GM19455 (cell line): ENCODE measurements at regions not wholly inside any gene's neighbourhood (a gene's known extent, or its start where the extent isn't known, plus 50 kb on each side); places are given as distances from the start of the nearest gene placed in this dataset.

Experiments used
- ATAC-seq: cut with Tn5 transposase; IDR thresholded peaks from one replicate; pipeline ENCODE4 v1.9.1; 2021; ENCODE audit not compliant: unreplicated experiment

DNA sequence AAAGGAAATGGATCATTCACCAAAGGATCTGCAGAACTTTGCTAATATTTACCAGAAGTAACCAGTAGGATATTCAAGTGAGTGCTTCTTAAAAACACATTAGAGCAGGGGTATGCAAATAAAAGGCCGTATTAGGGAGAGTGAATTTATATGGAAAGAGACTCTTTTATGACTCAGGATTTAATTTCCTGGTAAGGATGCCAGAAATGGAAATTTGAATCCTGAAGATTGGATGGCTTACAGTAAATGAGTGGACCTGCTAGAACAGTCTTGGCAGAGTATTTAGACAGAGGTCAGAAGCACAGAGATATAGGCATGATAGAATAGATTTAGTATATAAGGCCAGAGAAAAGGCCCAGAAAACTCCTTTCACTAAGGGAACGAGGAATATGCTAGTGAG is 201.6 kb downstream of the SLITRK5 start:
- no peak for ATAC-seq

DNA sequence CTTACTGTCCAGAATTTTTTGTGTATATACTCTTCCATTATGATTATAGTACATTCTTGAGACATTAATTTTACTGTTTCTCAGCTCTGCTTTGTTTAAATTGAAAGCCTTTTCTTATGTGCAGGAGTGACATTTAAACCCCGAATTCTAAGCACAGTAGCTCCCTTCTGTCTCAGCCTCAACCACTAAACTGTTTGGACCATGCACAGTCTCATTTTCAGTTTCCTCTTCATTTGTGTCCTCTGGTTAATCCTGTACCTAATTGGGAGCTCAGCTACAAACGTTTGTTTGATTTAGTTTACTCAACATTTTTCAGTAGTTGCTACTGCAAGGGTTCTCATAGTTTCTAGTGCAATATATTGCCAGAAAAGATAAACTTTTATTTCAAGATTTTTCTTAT is 206.3 kb downstream of the SLITRK5 start:
- no peak for ATAC-seq

DNA sequence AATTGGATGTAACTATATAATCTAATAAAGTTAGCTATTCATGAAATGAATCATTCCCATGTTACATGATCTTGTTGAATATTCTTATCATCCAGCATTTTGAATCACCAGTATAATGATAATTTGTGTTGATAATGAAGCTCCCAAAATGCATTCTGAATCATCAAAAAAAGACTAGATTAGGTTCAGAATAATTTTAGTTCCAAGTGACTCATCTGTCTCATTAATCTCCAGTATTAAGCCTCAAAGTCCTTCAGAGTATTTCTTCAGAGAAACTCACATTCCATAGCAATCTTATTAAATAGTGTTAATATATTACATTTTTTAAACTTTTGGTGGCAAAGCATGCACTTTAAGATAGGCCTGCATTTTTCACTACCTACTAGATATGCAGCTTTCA is 207.5 kb downstream of the SLITRK5 start:
- no peak for ATAC-seq

- no peak for ATAC-seq
Measured at GRCh38 chr13:87884884-87885283, 213.7 kb downstream of the SLITRK5 start.

GRCh38 chr13:87887459-87888123 is 216.4 kb downstream of the SLITRK5 start:
- ATAC-seq = no peak

DNA sequence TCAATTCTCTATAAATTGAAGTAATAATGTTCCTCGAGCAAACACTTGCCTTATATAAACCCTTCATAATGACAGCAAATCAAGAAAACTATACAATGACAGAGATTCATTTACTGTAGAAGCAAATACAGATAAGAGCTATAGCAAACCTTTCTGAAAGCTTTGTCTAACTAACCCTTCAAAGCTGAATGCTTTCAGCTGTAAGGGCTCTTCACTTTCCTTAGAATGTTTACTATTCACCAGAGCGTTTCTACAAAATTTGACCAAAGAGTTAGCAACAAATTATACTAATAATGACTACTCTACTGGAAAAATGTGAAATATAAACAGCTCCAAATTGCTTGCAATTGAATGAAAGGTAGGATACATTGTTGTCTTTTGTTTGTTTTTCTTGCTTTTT is 218.1 kb downstream of the SLITRK5 start:
- no peak for ATAC-seq

DNA sequence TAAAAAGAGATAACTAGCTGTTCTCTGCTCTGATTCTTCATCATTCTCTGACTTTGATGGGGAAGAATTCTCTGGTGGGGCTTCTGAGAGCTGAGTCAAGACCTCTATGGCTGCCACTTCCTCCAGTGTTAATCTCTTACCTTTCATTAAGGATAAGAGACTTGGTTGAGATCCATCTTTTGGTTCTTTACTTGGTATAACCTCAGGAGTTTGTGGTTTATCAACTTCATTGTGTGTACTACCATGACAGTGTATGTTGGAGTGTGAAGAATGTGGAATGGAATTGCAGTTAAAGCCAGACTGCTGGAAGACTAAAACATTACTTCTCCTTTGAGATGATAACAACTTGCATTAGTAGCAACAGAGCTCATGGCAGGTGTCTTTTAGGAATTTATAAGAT is 222.0 kb downstream of the SLITRK5 start:
- ATAC-seq = no peak

GRCh38 chr13:87894059-87894458 is 222.9 kb downstream of the SLITRK5 start:
- ATAC-seq = no peak

- no peak for ATAC-seq
Measured at GRCh38 chr13:87903553-87903952, 232.4 kb downstream of the SLITRK5 start.

- no peak for ATAC-seq
Measured at GRCh38 chr13:87906411-87906810, 235.2 kb downstream of the SLITRK5 start.

DNA sequence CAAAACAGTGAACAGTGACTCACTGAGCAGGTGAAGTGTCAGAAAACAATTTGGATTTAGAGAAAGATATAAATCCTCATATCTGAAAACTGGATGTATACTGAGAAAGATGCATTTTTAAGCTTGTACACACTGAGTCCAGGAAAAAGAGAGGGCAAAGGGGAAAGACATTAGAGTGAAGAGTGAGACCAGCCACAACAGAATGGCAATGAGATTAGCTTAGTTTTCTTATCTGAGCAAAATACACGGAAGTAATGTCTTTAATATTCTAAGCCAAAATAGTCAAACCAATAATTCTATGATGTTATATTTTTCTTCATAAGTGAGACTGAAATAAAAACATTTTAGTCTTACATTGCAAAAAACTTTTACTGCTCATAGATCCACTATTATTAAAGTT is 236.0 kb downstream of the SLITRK5 start:
- no peak for ATAC-seq

DNA sequence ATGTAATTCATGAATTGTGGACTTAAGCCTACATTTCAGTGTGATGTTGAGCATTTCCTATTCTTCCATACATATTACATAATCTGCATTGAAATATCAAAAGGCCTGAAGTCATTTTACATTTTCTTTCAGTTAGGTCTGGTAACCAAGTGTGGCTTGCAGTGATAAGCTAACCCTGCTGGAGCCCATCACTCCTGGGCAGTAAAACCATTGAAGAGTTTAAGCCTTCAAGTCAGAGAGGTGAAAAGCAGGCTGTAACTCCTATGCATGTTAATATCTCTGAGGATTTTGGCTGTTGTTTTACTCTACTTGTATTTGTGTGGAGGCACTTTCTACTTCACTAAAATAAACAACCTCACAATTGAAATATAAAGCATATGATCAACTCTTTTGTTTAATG is 248.8 kb downstream of the SLITRK5 start:
- no peak for ATAC-seq

GRCh38 chr13:87923753-87924152 is 252.6 kb downstream of the SLITRK5 start:
- no peak for ATAC-seq

GRCh38 chr13:87925006-87925405 is 253.8 kb downstream of the SLITRK5 start:
- ATAC-seq = no peak

GRCh38 chr13:87940776-87941175 is 269.6 kb downstream of the SLITRK5 start:
- no peak for ATAC-seq

DNA sequence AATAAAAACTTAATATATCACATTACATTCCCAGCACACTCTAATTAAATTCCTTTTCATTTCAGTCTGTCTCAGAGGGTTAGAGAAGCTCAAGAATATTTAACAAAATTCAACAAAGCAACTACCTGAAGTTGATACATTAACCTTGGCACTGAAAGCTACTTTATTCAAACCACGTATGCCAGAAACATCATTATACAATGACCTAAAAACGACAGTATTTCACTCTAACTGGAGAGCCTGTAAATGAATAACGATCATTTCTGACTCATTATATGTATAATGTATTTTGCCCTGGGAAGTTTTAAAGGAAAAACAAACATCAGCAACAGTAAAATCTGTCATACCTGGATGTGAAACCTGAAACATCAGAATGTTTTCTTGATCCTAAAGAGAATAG is 270.1 kb downstream of the SLITRK5 start:
- ATAC-seq = no peak

GRCh38 chr13:87942205-87942604 is 271.0 kb downstream of the SLITRK5 start:
- ATAC-seq = no peak

- ATAC-seq = no peak
Measured at GRCh38 chr13:87944038-87944437, 272.9 kb downstream of the SLITRK5 start.

GRCh38 chr13:87952377-87952776 is 281.2 kb downstream of the SLITRK5 start:
- ATAC-seq = no peak

DNA sequence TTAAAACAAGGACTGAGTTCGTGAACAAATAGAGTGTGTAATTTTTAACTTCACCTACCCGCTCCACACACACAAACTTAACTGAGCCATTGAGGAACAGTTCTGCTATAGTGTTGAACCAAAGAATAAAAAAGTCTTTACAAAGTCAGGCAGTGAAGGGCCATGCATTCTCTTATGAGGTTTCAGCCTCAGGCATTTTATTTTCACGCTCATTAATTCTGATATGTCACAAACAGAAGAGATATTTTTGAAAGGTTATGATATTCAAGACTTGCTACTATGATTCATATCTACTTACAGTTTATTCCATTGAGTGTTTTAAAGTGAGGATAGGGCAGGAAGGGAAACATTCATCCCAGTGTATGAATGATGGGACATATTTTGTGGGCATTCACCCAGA is 282.2 kb downstream of the SLITRK5 start:
- ATAC-seq = no peak

DNA sequence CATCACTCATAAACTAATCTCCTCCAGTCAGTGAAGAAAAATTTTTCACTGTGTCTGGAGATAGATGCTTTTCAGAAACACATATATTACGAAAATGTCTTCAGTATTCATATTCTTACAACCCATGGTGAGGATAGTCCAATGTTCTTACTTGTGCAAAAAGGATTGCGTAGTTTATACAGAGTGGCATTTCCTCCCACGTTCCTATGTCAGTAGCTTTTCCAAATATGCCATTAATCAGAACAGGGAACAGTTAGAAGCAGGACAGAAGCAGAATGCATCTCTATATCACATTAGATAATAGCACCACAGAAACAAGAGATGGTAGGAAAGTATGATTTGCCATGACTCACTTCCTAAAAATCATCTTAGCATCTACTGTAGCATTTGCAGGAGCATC is 282.9 kb downstream of the SLITRK5 start:
- ATAC-seq = no peak

DNA sequence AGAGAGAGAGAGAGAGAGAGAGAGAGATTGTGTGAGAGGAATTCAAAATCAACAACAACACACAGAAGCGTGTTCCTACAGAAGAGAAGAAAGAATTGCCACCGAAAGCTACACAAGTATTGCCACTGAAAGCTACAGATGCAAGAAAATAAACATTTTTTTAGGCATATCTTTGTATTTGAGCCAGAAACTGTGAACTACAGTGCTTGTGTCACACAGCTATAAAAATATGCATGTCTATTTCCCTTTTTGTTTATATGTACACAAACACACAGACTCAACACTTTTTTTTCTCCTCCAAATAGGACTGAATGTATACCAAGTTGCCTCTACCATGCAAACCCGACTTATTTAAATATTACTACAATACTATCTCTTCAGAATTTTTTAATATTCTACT is 290.4 kb downstream of the SLITRK5 start:
- no peak for ATAC-seq

DNA sequence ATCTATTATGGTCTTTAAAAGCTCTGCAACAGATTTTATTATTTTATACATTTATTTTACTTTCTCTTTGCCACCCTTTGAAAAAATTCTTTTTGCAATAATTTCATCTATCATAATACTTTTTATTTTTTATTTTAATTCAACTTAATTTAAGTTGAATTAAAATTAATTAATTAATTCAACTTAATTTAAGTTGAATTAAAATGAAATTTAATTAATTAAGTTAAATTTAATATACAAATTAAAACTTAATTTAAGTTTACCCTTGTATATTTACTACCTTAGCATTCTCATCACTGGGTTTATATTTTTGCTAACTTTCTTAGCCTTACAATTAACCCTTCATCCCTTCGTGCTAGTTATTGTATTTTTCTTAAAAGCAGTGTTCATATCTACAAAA is 301.4 kb downstream of the SLITRK5 start:
- ATAC-seq = no peak

- ATAC-seq = no peak
Measured at GRCh38 chr13:87975035-87975434, 303.9 kb downstream of the SLITRK5 start.
